ENCODE measurements at regions not wholly inside any gene's neighbourhood (a gene's known extent, or its start where the extent isn't known, plus 50 kb on each side); places are given as distances from the start of the nearest gene placed in this dataset.
"Not testable (repeated sequence)": the region's sequence is repeated elsewhere in the genome, so short reads cannot be mapped to it uniquely, and the experiment has no call there.

GRCh38 chr14:22152161-22152870 is 436.7 kb downstream of the DAD1 start:
- no peak for DNase-seq (ENCODE audit: low read depth)

GRCh38 chr14:22151121-22151520 is 437.9 kb downstream of the DAD1 start:
- DNase-seq (ENCODE audit: low read depth) = no peak

GRCh38 chr14:22149058-22149457 is 440.0 kb downstream of the DAD1 start:
- DNase-seq (ENCODE audit: low read depth) = no peak

GRCh38 chr14:22147716-22148115 is 441.3 kb downstream of the DAD1 start:
- no peak for DNase-seq (ENCODE audit: low read depth)

- DNase-seq (ENCODE audit: low read depth) = no peak
Observed at GRCh38 chr14:22143363-22143762, 445.7 kb downstream of the DAD1 start.

GRCh38 chr14:22140633-22141032 is 448.4 kb downstream of the DAD1 start:
- DNase-seq (ENCODE audit: low read depth) = no peak

- DNase-seq (ENCODE audit: low read depth) = no peak
Observed at GRCh38 chr14:22131749-22132476, 457.1 kb downstream of the DAD1 start.

- no peak for DNase-seq (ENCODE audit: low read depth)
Observed at GRCh38 chr14:22124073-22124613, 450.5 kb upstream of the OR4E1 start.

GRCh38 chr14:22122829-22123560 is 449.4 kb upstream of the OR4E1 start:
- DNase-seq (ENCODE audit: low read depth) = no peak

- DNase-seq (ENCODE audit: low read depth) = no peak
Observed at GRCh38 chr14:22122227-22122818, 448.7 kb upstream of the OR4E1 start.

- no peak for DNase-seq (ENCODE audit: low read depth)
Observed at GRCh38 chr14:22118899-22119477, 445.4 kb upstream of the OR4E1 start.

GRCh38 chr14:22113401-22113800 is 439.8 kb upstream of the OR4E1 start:
- no peak for DNase-seq (ENCODE audit: low read depth)

- DNase-seq (ENCODE audit: low read depth) = no peak
Observed at GRCh38 chr14:22112004-22112403, 438.4 kb upstream of the OR4E1 start.

- DNase-seq (ENCODE audit: low read depth) = no peak
Observed at GRCh38 chr14:22107753-22108152, 434.1 kb upstream of the OR4E1 start.

- DNase-seq (ENCODE audit: low read depth) = no peak
Observed at GRCh38 chr14:22106700-22107697, 433.4 kb upstream of the OR4E1 start.

- no peak for DNase-seq (ENCODE audit: low read depth)
Observed at GRCh38 chr14:22105624-22106006, 432.0 kb upstream of the OR4E1 start.

GRCh38 chr14:22105006-22105623 is 431.5 kb upstream of the OR4E1 start:
- no peak for DNase-seq (ENCODE audit: low read depth)

GRCh38 chr14:22100764-22101120 is 427.1 kb upstream of the OR4E1 start:
- DNase-seq (ENCODE audit: low read depth) = not testable (repeated sequence)

- DNase-seq (ENCODE audit: low read depth) = no peak
Observed at GRCh38 chr14:22099942-22100763, 426.5 kb upstream of the OR4E1 start.
